Trophoblast cell (in vitro differentiated cells and primary cell): ENCODE measurements at regions not wholly inside any gene's neighbourhood (a gene's known extent, or its start where the extent isn't known, plus 50 kb on each side); places are given as distances from the start of the nearest gene placed in this dataset.

ENCODE experiments used
- DNase-seq, 2 donors: peaks; one replicate each; pipeline ENCODE4 v3.0.0-alpha.2; 2016
- H2AFZ ChIP-seq: 2 replicates; pipeline ENCODE4 v1.6.1; 2013; ENCODE audit warnings: low read length, moderate library complexity, mild to moderate bottlenecking; ENCODE audit not compliant: insufficient read depth, poor library complexity
- H2AK5ac ChIP-seq: 2 replicates; pipeline ENCODE4 v1.6.1; 2013; ENCODE audit warnings: mild to moderate bottlenecking, low read length
- H2BK120ac ChIP-seq: 2 replicates; pipeline ENCODE4 v1.6.1; 2013; ENCODE audit warnings: low read length, mild to moderate bottlenecking, moderate library complexity; ENCODE audit not compliant: insufficient read depth, poor library complexity
- H2BK12ac ChIP-seq: 2 replicates; pipeline ENCODE4 v1.6.1; 2013; ENCODE audit warnings: mild to moderate bottlenecking, low read length, moderate library complexity
- H2BK5ac ChIP-seq: 2 replicates; pipeline ENCODE4 v1.6.1; 2013; ENCODE audit warnings: low read length, low read depth, moderate library complexity, mild to moderate bottlenecking; ENCODE audit not compliant: poor library complexity
- H3K14ac ChIP-seq: 2 replicates; pipeline ENCODE4 v1.6.1; 2013; ENCODE audit warnings: mild to moderate bottlenecking, low read length
- H3K18ac ChIP-seq: 2 replicates; pipeline ENCODE4 v1.6.1; 2013; ENCODE audit warnings: mild to moderate bottlenecking, low read length
- H3K23ac ChIP-seq: 2 replicates; pipeline ENCODE4 v1.6.1; 2013; ENCODE audit warnings: low read length
- H3K27ac ChIP-seq: 2 replicates; pipeline ENCODE4 v1.5.1; 2013; ENCODE audit warnings: low read depth, mild to moderate bottlenecking, inconsistent platforms, low read length, moderate library complexity
- H3K27me3 ChIP-seq: 2 replicates; pipeline ENCODE4 v1.6.1; 2013; ENCODE audit warnings: inconsistent platforms, mild to moderate bottlenecking, low read length, moderate library complexity; ENCODE audit not compliant: insufficient read depth
- H3K36me3 ChIP-seq, 2 experiments: 1 replicate in 1 of 2; 2 replicates in 1 of 2; pipeline ENCODE4 v1.6.1; 2013; ENCODE audit warnings: low read length in 2 of 2, mild to moderate bottlenecking in 2 of 2, moderate library complexity in 1 of 2; ENCODE audit not compliant: insufficient read depth in 2 of 2, control insufficient read depth in 1 of 2
- H3K4ac ChIP-seq: 2 replicates; pipeline ENCODE4 v1.6.1; 2013; ENCODE audit warnings: low read depth, mild to moderate bottlenecking, low read length, moderate library complexity
- H3K4me1 ChIP-seq, 2 experiments: 1 replicate in 1 of 2; 2 replicates in 1 of 2; pipeline ENCODE4 v1.6.1; 2013; ENCODE audit warnings: low read length in 2 of 2, mild to moderate bottlenecking in 2 of 2, moderate library complexity in 1 of 2; ENCODE audit not compliant: insufficient read depth in 2 of 2, control insufficient read depth in 1 of 2
- H3K4me2 ChIP-seq: 2 replicates; pipeline ENCODE4 v1.6.1; 2013; ENCODE audit warnings: inconsistent platforms, mild to moderate bottlenecking, low read length, moderate library complexity
- H3K4me3 ChIP-seq: 2 replicates; pipeline ENCODE4 v1.5.1; 2013; ENCODE audit warnings: mild to moderate bottlenecking, low read depth, low read length, inconsistent platforms
- H3K79me1 ChIP-seq: one replicate; pipeline ENCODE4 v1.6.1; 2013; ENCODE audit warnings: low read length
- H3K79me2 ChIP-seq: 2 replicates; pipeline ENCODE4 v1.6.1; 2013; ENCODE audit warnings: low read length, mild to moderate bottlenecking; ENCODE audit not compliant: control insufficient read depth, insufficient read depth, poor library complexity
- H3K9ac ChIP-seq: 2 replicates; pipeline ENCODE4 v1.6.1; 2013; ENCODE audit warnings: mild to moderate bottlenecking, low read length
- H3K9me3 ChIP-seq: 2 replicates; pipeline ENCODE4 v1.6.1; 2013; ENCODE audit warnings: low read depth, mild to moderate bottlenecking, control low read depth, inconsistent platforms, low read length; ENCODE audit not compliant: insufficient read depth
- H4K12ac ChIP-seq: 2 replicates; pipeline ENCODE4 v1.6.1; 2013; ENCODE audit warnings: low read depth, mild to moderate bottlenecking, low read length, moderate library complexity
- H4K8ac ChIP-seq: 2 replicates; pipeline ENCODE4 v1.6.1; 2013; ENCODE audit warnings: low read depth, mild to moderate bottlenecking, low read length, moderate library complexity
- H4K91ac ChIP-seq: one replicate; pipeline ENCODE4 v1.6.1; 2013; ENCODE audit warnings: low read depth, mild to moderate bottlenecking, low read length, moderate library complexity
- WGBS: extraction: QIAGEN DNeasy Blood & Tissue Kit; methylation state at CpG from one replicate; pipeline ENCODE4 v1.1.7; 2013; ENCODE audit warnings: missing lambda C conversion rate; ENCODE audit not compliant: insufficient read length, insufficient coverage; ENCODE audit errors: extremely low coverage; 5-methylcytosine and 5-hydroxymethylcytosine counted together

DNA sequence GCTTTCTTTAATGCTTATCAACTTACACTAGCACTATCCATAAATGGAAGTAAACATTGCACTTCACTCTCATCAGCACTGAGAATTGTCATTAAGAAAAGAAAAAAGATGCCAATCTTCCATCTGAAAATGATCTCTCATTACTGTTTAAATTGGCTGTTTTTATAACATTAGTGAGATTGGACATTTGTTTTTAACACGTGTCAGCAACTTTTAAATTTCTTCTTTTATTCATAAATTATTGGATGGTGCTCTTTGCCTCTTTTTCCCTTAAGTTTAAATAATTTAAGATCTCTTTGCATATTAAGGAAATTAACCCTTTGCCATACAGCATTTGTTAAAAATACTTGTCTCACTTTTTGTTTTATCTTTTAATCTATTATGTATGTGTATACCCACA lies 146.5 kb upstream of the CHST9 start:
- no peak overlapping the region for H4K12ac ChIP-seq
- H3K36me3 ChIP-seq = no peaks in the 10 kb centered on the region
- H2BK120ac ChIP-seq = no peak overlapping the region
- no peak overlapping the region for H3K18ac ChIP-seq
- WGBS = no CpG with 5 or more reads among the region's 1 CpG
- no peaks in the 10 kb centered on the region for H3K4me1 ChIP-seq
- H3K9ac ChIP-seq = no peak overlapping the region
- no peak overlapping the region for H3K4me3 ChIP-seq
- H2AK5ac ChIP-seq = no peak overlapping the region
- no peak overlapping the region for H3K14ac ChIP-seq
- no peak overlapping the region for H4K8ac ChIP-seq
- no peak overlapping the region for H2AFZ ChIP-seq
- H2BK5ac ChIP-seq = no peak overlapping the region
- H4K91ac ChIP-seq = no peak overlapping the region
- no peak overlapping the region for H3K4me2 ChIP-seq
- H3K23ac ChIP-seq = no peak overlapping the region
- H3K79me1 ChIP-seq = no peaks in the 10 kb centered on the region
- H3K27ac ChIP-seq = no peak overlapping the region
- H3K4ac ChIP-seq = no peak overlapping the region
- no peaks in the 10 kb centered on the region for H3K27me3 ChIP-seq
- no peak overlapping the region for H2BK12ac ChIP-seq
- H3K79me2 ChIP-seq = no peaks in the 10 kb centered on the region
- no peak for DNase-seq
- H3K9me3 ChIP-seq = no peaks in the 10 kb centered on the region

GRCh38 chr18:27314996-27315395 lies 129.9 kb upstream of the CHST9 start:
- Histone ChIP-seq H3K9me3 (no peaks in the 10 kb centered on the region), H3K79me1 (no peaks in the 10 kb centered on the region), H2BK12ac (no peak overlapping the region), H3K4me3 (no peak overlapping the region), H3K9ac (no peak overlapping the region), H3K18ac (no peak overlapping the region), H4K8ac (no peak overlapping the region), H2BK5ac (no peak overlapping the region), H3K79me2 (no peaks in the 10 kb centered on the region), H3K4me2 (no peak overlapping the region), H3K14ac (no peak overlapping the region), H2AK5ac (no peak overlapping the region), H4K91ac (no peak overlapping the region), H3K23ac (no peak overlapping the region), H3K36me3 (no peaks in the 10 kb centered on the region), H3K27me3 (no peaks in the 10 kb centered on the region), H3K27ac (no peak overlapping the region), H3K4ac (no peak overlapping the region), H2BK120ac (no peak overlapping the region), H3K4me1 (no peaks in the 10 kb centered on the region), H4K12ac (no peak overlapping the region), H2AFZ (no peak overlapping the region)
- DNase-seq = no peak
- no CpG with 5 or more reads among the region's 1 CpG for WGBS

GRCh38 chr18:27313678-27314077 lies 128.6 kb upstream of the CHST9 start:
- no peak overlapping the region for H2BK12ac ChIP-seq
- H4K8ac ChIP-seq = no peak overlapping the region
- H3K4me2 ChIP-seq = no peak overlapping the region
- H3K36me3 ChIP-seq = no peaks in the 10 kb centered on the region
- no peak overlapping the region for H4K91ac ChIP-seq
- no peak overlapping the region for H3K4ac ChIP-seq
- H3K23ac ChIP-seq = no peak overlapping the region
- no peak overlapping the region for H2AK5ac ChIP-seq
- H3K9ac ChIP-seq = no peak overlapping the region
- WGBS = no CpG with 5 or more reads among the region's 1 CpG
- H3K79me2 ChIP-seq = no peaks in the 10 kb centered on the region
- H3K4me3 ChIP-seq = no peak overlapping the region
- H2BK120ac ChIP-seq = no peak overlapping the region
- H3K27me3 ChIP-seq = no peaks in the 10 kb centered on the region
- no peak overlapping the region for H4K12ac ChIP-seq
- H3K18ac ChIP-seq = no peak overlapping the region
- no peak overlapping the region for H3K27ac ChIP-seq
- no peak overlapping the region for H2AFZ ChIP-seq
- no peaks in the 10 kb centered on the region for H3K9me3 ChIP-seq
- DNase-seq = no peak
- H3K4me1 ChIP-seq = no peaks in the 10 kb centered on the region
- H3K79me1 ChIP-seq = no peaks in the 10 kb centered on the region
- no peak overlapping the region for H2BK5ac ChIP-seq
- H3K14ac ChIP-seq = no peak overlapping the region

DNA sequence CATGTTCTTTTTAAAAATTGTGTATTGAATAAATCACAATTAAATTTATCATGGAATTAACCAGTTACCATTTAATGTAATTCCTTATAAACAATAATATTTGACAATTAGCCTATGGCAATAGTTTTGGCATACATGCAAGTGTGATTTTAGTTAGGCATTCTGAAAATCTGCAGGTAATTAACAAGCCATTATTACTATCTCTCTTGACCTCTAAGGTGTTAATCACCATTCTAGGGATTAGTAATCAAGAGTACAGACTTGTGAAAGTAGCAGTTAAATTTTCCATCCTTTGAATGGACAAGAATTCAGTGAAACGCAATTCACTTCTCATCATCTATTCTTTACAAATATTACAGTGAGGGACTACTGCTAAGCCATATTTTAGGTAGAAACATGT lies 127.7 kb upstream of the CHST9 start:
- Histone ChIP-seq H3K4me3 (no peak overlapping the region), H4K91ac (no peak overlapping the region), H3K4ac (no peak overlapping the region), H2BK12ac (no peak overlapping the region), H2BK5ac (no peak overlapping the region), H3K79me1 (no peaks in the 10 kb centered on the region), H3K79me2 (no peaks in the 10 kb centered on the region), H2AK5ac (no peak overlapping the region), H3K18ac (no peak overlapping the region), H3K27ac (no peak overlapping the region), H3K9ac (no peak overlapping the region), H2AFZ (no peak overlapping the region), H3K4me1 (no peaks in the 10 kb centered on the region), H3K14ac (no peak overlapping the region), H4K12ac (no peak overlapping the region), H3K23ac (no peak overlapping the region), H3K9me3 (no peaks in the 10 kb centered on the region), H4K8ac (no peak overlapping the region), H3K4me2 (no peak overlapping the region), H3K27me3 (no peaks in the 10 kb centered on the region), H2BK120ac (no peak overlapping the region), H3K36me3 (no peaks in the 10 kb centered on the region)
- WGBS = no CpG with 5 or more reads among the region's 1 CpG
- no peak for DNase-seq
